GM18519 (cell line): ENCODE measurements at regions not wholly inside any gene's neighbourhood (a gene's known extent, or its start where the extent isn't known, plus 50 kb on each side); places are given as distances from the start of the nearest gene placed in this dataset.

Experiments
- ATAC-seq: cut with Tn5 transposase; IDR thresholded peaks from one replicate; pipeline ENCODE4 v1.9.1; 2021; ENCODE audit warnings: mild to moderate bottlenecking, moderate library complexity; ENCODE audit not compliant: unreplicated experiment, low FRiP score

- ATAC-seq, result no peak
These were observed 341.2 kb downstream of the SAMD5 start for GRCh38 chr6:147849401-147850330.

- no peak for ATAC-seq
These were observed 344.3 kb downstream of the SAMD5 start for GRCh38 chr6:147852772-147853171.

GRCh38 chr6:147853574-147853973 is 345.1 kb downstream of the SAMD5 start:
- no peak for ATAC-seq

GRCh38 chr6:147855803-147856482 is 347.5 kb downstream of the SAMD5 start:
- no peak for ATAC-seq

- ATAC-seq, result no peak
These were observed 348.2 kb downstream of the SAMD5 start for GRCh38 chr6:147856687-147857086.

- no peak for ATAC-seq
These were observed 349.9 kb downstream of the SAMD5 start for GRCh38 chr6:147858421-147858820.

GRCh38 chr6:147859071-147859470 is 350.6 kb downstream of the SAMD5 start:
- no peak for ATAC-seq

GRCh38 chr6:147861696-147862095 is 353.2 kb downstream of the SAMD5 start:
- ATAC-seq, result no peak

- no peak for ATAC-seq
These were observed 359.1 kb downstream of the SAMD5 start for GRCh38 chr6:147867433-147868226.

- no peak for ATAC-seq
These were observed 360.1 kb downstream of the SAMD5 start for GRCh38 chr6:147868427-147869190.

GRCh38 chr6:147869201-147869600 is 360.7 kb downstream of the SAMD5 start:
- ATAC-seq, result no peak

- ATAC-seq, result no peak
These were observed 361.4 kb downstream of the SAMD5 start for GRCh38 chr6:147869869-147870268.

GRCh38 chr6:147870506-147871110 is 362.1 kb downstream of the SAMD5 start:
- ATAC-seq, result no peak

- no peak for ATAC-seq
These were observed 363.5 kb downstream of the SAMD5 start for GRCh38 chr6:147872002-147872401.

- no peak for ATAC-seq
These were observed 365.3 kb downstream of the SAMD5 start for GRCh38 chr6:147873816-147874215.

GRCh38 chr6:147874322-147874721 is 365.8 kb downstream of the SAMD5 start:
- no peak for ATAC-seq

GRCh38 chr6:147879031-147879580 is 370.6 kb downstream of the SAMD5 start:
- no peak for ATAC-seq

GRCh38 chr6:147881432-147881831 is 372.9 kb downstream of the SAMD5 start:
- no peak for ATAC-seq

- ATAC-seq, result no peak
These were observed 379.9 kb downstream of the SAMD5 start for GRCh38 chr6:147888374-147888773.
